ENCODE measurements at regions not wholly inside any gene's neighbourhood (a gene's known extent, or its start where the extent isn't known, plus 50 kb on each side); places are given as distances from the start of the nearest gene placed in this dataset.

GRCh38 chr13:72437458-72437857 lies 290.0 kb downstream of the MZT1 start:
- CTCF ChIA-PET = no interaction called here
- no peak for DNase-seq
- H3K4me3 ChIP-seq (ENCODE audit: control insufficient read depth in 1 of 2, extremely low read depth in 1 of 2, low read length in 1 of 2) = no peak overlapping the region
- Mint-ChIP-seq H3K27me3 (no peaks in the 10 kb centered on the region), H3K4me1 (no peaks in the 10 kb centered on the region), H3K27ac (no peak overlapping the region), H3K9me3 (no peaks in the 10 kb centered on the region), H3K4me3 (no peak overlapping the region), H3K36me3 (no peaks in the 10 kb centered on the region)
- no peak overlapping the region for H3K27ac ChIP-seq (ENCODE audit: low read length)
- no peak for ATAC-seq (replicated peaks in 1 of 4)
- H3K4me1 ChIP-seq (ENCODE audit: control insufficient read depth in 1 of 2, extremely low read depth in 1 of 2, insufficient read depth in 2 of 2, low read length in 2 of 2) = no peaks in the 10 kb centered on the region
- WGBS (ENCODE audit: insufficient coverage) = 33% methylated on average over 1 of the region's 1 CpG
- H3K9me3 ChIP-seq = no peaks in the 10 kb centered on the region
- no peaks in the 10 kb centered on the region for H3K36me3 ChIP-seq (ENCODE audit: control insufficient read depth in 2 of 2, extremely low read depth in 1 of 2, insufficient read depth in 1 of 2, low read length in 1 of 2)
- POLR2A ChIA-PET = no interaction called here
- H3K27me3 ChIP-seq (replicated peaks in 1 of 2; ENCODE audit: control insufficient read depth in 2 of 2, extremely low read depth in 1 of 2, insufficient read depth in 2 of 2, low read length in 1 of 2) = no peaks in the 10 kb centered on the region

- no peaks in the 10 kb centered on the region for H3K36me3 ChIP-seq (ENCODE audit: control insufficient read depth in 2 of 2, extremely low read depth in 1 of 2, insufficient read depth in 1 of 2, low read length in 1 of 2)
- WGBS (ENCODE audit: insufficient coverage) = no CpG with 5 or more reads among the region's 2 CpGs
- H3K4me3 Mint-ChIP-seq = no peak overlapping the region
- H3K27me3 Mint-ChIP-seq = no peaks in the 10 kb centered on the region
- no peaks in the 10 kb centered on the region for H3K36me3 Mint-ChIP-seq
- POLR2A ChIA-PET = no interaction called here
- CTCF ChIA-PET = no interaction called here
- no peaks in the 10 kb centered on the region for H3K27me3 ChIP-seq (replicated peaks in 1 of 2; ENCODE audit: control insufficient read depth in 2 of 2, extremely low read depth in 1 of 2, insufficient read depth in 2 of 2, low read length in 1 of 2)
- peaks cover 0 to 5% (median 0%) of the 10 kb centered on the region in 3 donors for H3K9me3 Mint-ChIP-seq
- H3K9me3 ChIP-seq = no peaks in the 10 kb centered on the region
- H3K4me3 ChIP-seq (ENCODE audit: control insufficient read depth in 1 of 2, extremely low read depth in 1 of 2, low read length in 1 of 2) = no peak overlapping the region
- no peak for ATAC-seq (replicated peaks in 1 of 4)
- no peak overlapping the region for H3K27ac ChIP-seq (ENCODE audit: low read length)
- no peaks in the 10 kb centered on the region for H3K4me1 Mint-ChIP-seq
- H3K4me1 ChIP-seq (ENCODE audit: control insufficient read depth in 1 of 2, extremely low read depth in 1 of 2, insufficient read depth in 2 of 2, low read length in 2 of 2) = no peaks in the 10 kb centered on the region
- no peak for DNase-seq
- no peak overlapping the region for H3K27ac Mint-ChIP-seq
These were observed 292.2 kb downstream of the MZT1 start for GRCh38 chr13:72435251-72435650.

GRCh38 chr13:72431981-72432682 lies 295.3 kb downstream of the MZT1 start:
- Mint-ChIP-seq H3K36me3 (no peaks in the 10 kb centered on the region), H3K27ac (no peak overlapping the region), H3K27me3 (no peaks in the 10 kb centered on the region), H3K4me3 (no peak overlapping the region), H3K9me3 (peaks cover 0 to 5% (median 0%) of the 10 kb centered on the region in 3 donors), H3K4me1 (no peaks in the 10 kb centered on the region)
- Histone ChIP-seq H3K27ac (ENCODE audit: low read length) (no peak overlapping the region), H3K9me3 (no peaks in the 10 kb centered on the region), H3K4me3 (ENCODE audit: control insufficient read depth in 1 of 2, extremely low read depth in 1 of 2, low read length in 1 of 2) (no peak overlapping the region), H3K27me3 (replicated peaks in 1 of 2; ENCODE audit: control insufficient read depth in 2 of 2, extremely low read depth in 1 of 2, insufficient read depth in 2 of 2, low read length in 1 of 2) (no peaks in the 10 kb centered on the region), H3K36me3 (ENCODE audit: control insufficient read depth in 2 of 2, extremely low read depth in 1 of 2, insufficient read depth in 1 of 2, low read length in 1 of 2) (no peaks in the 10 kb centered on the region), H3K4me1 (ENCODE audit: control insufficient read depth in 1 of 2, extremely low read depth in 1 of 2, insufficient read depth in 2 of 2, low read length in 2 of 2) (no peaks in the 10 kb centered on the region)
- ATAC-seq (replicated peaks in 1 of 4) (no peak), DNase-seq (no peak)
- POLR2A ChIA-PET = no interaction called here
- CTCF ChIA-PET = no interaction called here
- 100% methylated on average over 2 of the region's 3 CpGs for WGBS (ENCODE audit: insufficient coverage)

- no peaks in the 10 kb centered on the region for H3K36me3 Mint-ChIP-seq
- Histone ChIP-seq H3K4me1 (ENCODE audit: control insufficient read depth in 1 of 2, extremely low read depth in 1 of 2, insufficient read depth in 2 of 2, low read length in 2 of 2) (no peaks in the 10 kb centered on the region), H3K36me3 (ENCODE audit: control insufficient read depth in 2 of 2, extremely low read depth in 1 of 2, insufficient read depth in 1 of 2, low read length in 1 of 2) (no peaks in the 10 kb centered on the region), H3K9me3 (no peaks in the 10 kb centered on the region), H3K27ac (ENCODE audit: low read length) (no peak overlapping the region), H3K27me3 (replicated peaks in 1 of 2; ENCODE audit: control insufficient read depth in 2 of 2, extremely low read depth in 1 of 2, insufficient read depth in 2 of 2, low read length in 1 of 2) (no peaks in the 10 kb centered on the region), H3K4me3 (ENCODE audit: control insufficient read depth in 1 of 2, extremely low read depth in 1 of 2, low read length in 1 of 2) (no peak overlapping the region)
- no peak overlapping the region for H3K4me3 Mint-ChIP-seq
- WGBS (ENCODE audit: insufficient coverage) = no CpG with 5 or more reads among the region's 4 CpGs
- no peaks in the 10 kb centered on the region for H3K27me3 Mint-ChIP-seq
- ATAC-seq (replicated peaks in 1 of 4) (no peak), DNase-seq (no peak)
- H3K9me3 Mint-ChIP-seq = peaks cover 0 to 5% (median 0%) of the 10 kb centered on the region in 3 donors
- POLR2A ChIA-PET = no interaction called here
- CTCF ChIA-PET = no interaction called here
- H3K4me1 Mint-ChIP-seq = no peaks in the 10 kb centered on the region
- no peak overlapping the region for H3K27ac Mint-ChIP-seq
These were observed 296.5 kb downstream of the MZT1 start for GRCh38 chr13:72430923-72431322.

- Histone ChIP-seq H3K27me3 (replicated peaks in 1 of 2; ENCODE audit: control insufficient read depth in 2 of 2, extremely low read depth in 1 of 2, insufficient read depth in 2 of 2, low read length in 1 of 2) (no peaks in the 10 kb centered on the region), H3K4me1 (ENCODE audit: control insufficient read depth in 1 of 2, extremely low read depth in 1 of 2, insufficient read depth in 2 of 2, low read length in 2 of 2) (no peaks in the 10 kb centered on the region), H3K9me3 (no peaks in the 10 kb centered on the region), H3K27ac (ENCODE audit: low read length) (no peak overlapping the region), H3K36me3 (ENCODE audit: control insufficient read depth in 2 of 2, extremely low read depth in 1 of 2, insufficient read depth in 1 of 2, low read length in 1 of 2) (no peaks in the 10 kb centered on the region), H3K4me3 (ENCODE audit: control insufficient read depth in 1 of 2, extremely low read depth in 1 of 2, low read length in 1 of 2) (no peak overlapping the region)
- no peak for ATAC-seq (replicated peaks in 1 of 4)
- CTCF ChIA-PET = no interaction called here
- POLR2A ChIA-PET = no interaction called here
- H3K36me3 Mint-ChIP-seq = no peaks in the 10 kb centered on the region
- peaks cover 0 to 5% (median 0%) of the 10 kb centered on the region in 3 donors for H3K9me3 Mint-ChIP-seq
- H3K4me3 Mint-ChIP-seq = no peak overlapping the region
- H3K27ac Mint-ChIP-seq = no peak overlapping the region
- no peaks in the 10 kb centered on the region for H3K4me1 Mint-ChIP-seq
- DNase-seq = no peak
- no peaks in the 10 kb centered on the region for H3K27me3 Mint-ChIP-seq
- no CpG with 5 or more reads among the region's 7 CpGs for WGBS (ENCODE audit: insufficient coverage)
These were observed 299.5 kb downstream of the MZT1 start for GRCh38 chr13:72427757-72428528.

- no CpG with 5 or more reads among the region's 2 CpGs for whole genome bisulfite sequencing (ENCODE audit: insufficient coverage)
- no peak for DNase-seq
- no peaks in the 10 kb centered on the region for H3K27me3 ChIP-seq (replicated peaks in 1 of 2; ENCODE audit: control insufficient read depth in 2 of 2, extremely low read depth in 1 of 2, insufficient read depth in 2 of 2, low read length in 1 of 2)
- POLR2A ChIA-PET = no interaction called here
- no peaks in the 10 kb centered on the region for H3K9me3 ChIP-seq
- no peak overlapping the region for H3K27ac Mint-ChIP-seq
- no peak overlapping the region for H3K27ac ChIP-seq (ENCODE audit: low read length)
- H3K4me1 ChIP-seq (ENCODE audit: control insufficient read depth in 1 of 2, extremely low read depth in 1 of 2, insufficient read depth in 2 of 2, low read length in 2 of 2) = no peaks in the 10 kb centered on the region
- no peaks in the 10 kb centered on the region for H3K36me3 Mint-ChIP-seq
- no peaks in the 10 kb centered on the region for H3K36me3 ChIP-seq (ENCODE audit: control insufficient read depth in 2 of 2, extremely low read depth in 1 of 2, insufficient read depth in 1 of 2, low read length in 1 of 2)
- ATAC-seq (replicated peaks in 1 of 4) = no peak
- no peak overlapping the region for H3K4me3 ChIP-seq (ENCODE audit: control insufficient read depth in 1 of 2, extremely low read depth in 1 of 2, low read length in 1 of 2)
- H3K4me1 Mint-ChIP-seq = no peaks in the 10 kb centered on the region
- H3K4me3 Mint-ChIP-seq = no peak overlapping the region
- no peaks in the 10 kb centered on the region for H3K27me3 Mint-ChIP-seq
- CTCF ChIA-PET = no interaction called here
- no peaks in the 10 kb centered on the region for H3K9me3 Mint-ChIP-seq
These were observed 303.4 kb downstream of the MZT1 start for GRCh38 chr13:72424059-72424458.
